ENCODE measurements at regions not wholly inside any gene's neighbourhood (a gene's known extent, or its start where the extent isn't known, plus 50 kb on each side); places are given as distances from the start of the nearest gene placed in this dataset.

DNA sequence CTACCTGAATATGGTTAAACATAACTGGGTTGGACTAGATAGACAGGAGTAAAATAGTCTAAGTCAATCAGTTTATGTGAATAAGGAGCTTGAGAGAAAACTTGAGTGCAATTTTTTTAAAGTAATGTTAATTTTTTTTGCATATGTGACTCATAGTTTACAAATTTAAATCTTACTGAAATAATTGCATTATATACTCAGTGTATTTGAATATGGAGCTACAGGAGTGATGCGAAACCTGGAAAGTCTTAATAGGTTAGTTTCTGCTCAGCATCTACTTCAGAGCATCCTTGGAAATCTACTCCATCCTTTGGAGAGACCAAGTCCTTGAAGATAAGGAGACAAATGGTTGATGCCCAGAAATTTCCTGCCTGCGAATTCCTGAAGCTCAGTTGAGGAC is 318.8 kb upstream of the NXPH2 start:
- CTCF ChIA-PET = no interaction called here
- DNase-seq (ENCODE audit: low read depth, low spot score) (no peak), ATAC-seq (no peak)
- TF ChIP-seq TCF7L2 (IDR thresholded peaks at IDR 0.05; ENCODE audit: low read depth, low read length) = no peak
- TF ChIP-seq POLR2AphosphoS5 (IDR thresholded peaks at IDR 0.05; ENCODE audit: low read depth, low read length) = no peak
- no peak for TF ChIP-seq SIN3A (IDR thresholded peaks at IDR 0.05; ENCODE audit: borderline replicate concordance, insufficient read depth, low read depth, low read length)
- no peaks in the 10 kb centered on the region for H3K27me3 ChIP-seq (ENCODE audit: control insufficient read depth, insufficient read depth, low read length)
- H3K4me3 ChIP-seq (ENCODE audit: low read depth in 2 of 2, low read length in 2 of 2) = no peak overlapping the region
- POLR2A ChIA-PET = no interaction called here
- intact Hi-C loops (cut with micrococcal nuclease; ENCODE audit: unreplicated experiment) = no loop called here
- no peaks in the 10 kb centered on the region for H3K36me3 ChIP-seq (ENCODE audit: control insufficient read depth, insufficient read depth, low read length)
- H3K4me1 ChIP-seq (ENCODE audit: control insufficient read depth, insufficient read depth, low read length) = no peaks in the 10 kb centered on the region
- no TSS peak for BruUV-seq (replicated peaks)
- no peaks in the 10 kb centered on the region for H3K9me3 ChIP-seq (ENCODE audit: control insufficient read depth, insufficient read depth, low read depth, low read length)
- in situ Hi-C loops (cut with HindIII; ENCODE audit: low pct_unique_long_range_greater_than_20kb, low sequenced_read_pairs) = no loop called here
- H3K27ac ChIP-seq (ENCODE audit: low read length) = no peak overlapping the region

DNA sequence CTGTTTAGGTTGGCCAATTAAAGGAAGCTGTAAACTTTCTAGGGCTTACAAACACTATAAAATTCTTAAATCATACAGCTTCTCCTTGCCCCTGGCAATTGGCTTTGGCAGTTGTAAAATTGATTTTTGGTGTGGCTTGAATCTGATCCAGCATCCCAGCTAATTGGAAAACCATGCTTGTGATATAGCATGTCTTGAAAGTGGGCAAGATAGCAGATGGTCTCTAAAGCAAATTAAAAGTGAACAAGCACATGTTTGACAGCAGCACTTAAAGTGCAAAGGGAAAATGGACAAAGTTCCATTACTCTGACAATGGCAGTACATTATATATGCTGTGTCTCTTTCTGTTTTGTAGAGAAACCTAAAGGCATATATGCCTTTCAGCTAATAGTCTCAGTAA is 302.9 kb upstream of the NXPH2 start:
- ChIA-PET CTCF (no interaction called here), POLR2A (no interaction called here)
- DNase-seq (ENCODE audit: low read depth, low spot score) = no peak
- in situ Hi-C loops (cut with HindIII; ENCODE audit: low pct_unique_long_range_greater_than_20kb, low sequenced_read_pairs) (no loop called here), intact Hi-C loops (cut with micrococcal nuclease; ENCODE audit: unreplicated experiment) (no loop called here)
- H3K27me3 ChIP-seq (ENCODE audit: control insufficient read depth, insufficient read depth, low read length) = no peaks in the 10 kb centered on the region
- no TSS peak for BruUV-seq (replicated peaks)
- H3K36me3 ChIP-seq (ENCODE audit: control insufficient read depth, insufficient read depth, low read length) = no peaks in the 10 kb centered on the region
- no peak overlapping the region for H3K4me3 ChIP-seq (ENCODE audit: low read depth in 2 of 2, low read length in 2 of 2)
- no peak for ATAC-seq
- no peaks in the 10 kb centered on the region for H3K4me1 ChIP-seq (ENCODE audit: control insufficient read depth, insufficient read depth, low read length)
- H3K9me3 ChIP-seq (ENCODE audit: control insufficient read depth, insufficient read depth, low read depth, low read length) = no peaks in the 10 kb centered on the region
- H3K27ac ChIP-seq (ENCODE audit: low read length) = no peak overlapping the region
- TF ChIP-seq, protein P1, sequence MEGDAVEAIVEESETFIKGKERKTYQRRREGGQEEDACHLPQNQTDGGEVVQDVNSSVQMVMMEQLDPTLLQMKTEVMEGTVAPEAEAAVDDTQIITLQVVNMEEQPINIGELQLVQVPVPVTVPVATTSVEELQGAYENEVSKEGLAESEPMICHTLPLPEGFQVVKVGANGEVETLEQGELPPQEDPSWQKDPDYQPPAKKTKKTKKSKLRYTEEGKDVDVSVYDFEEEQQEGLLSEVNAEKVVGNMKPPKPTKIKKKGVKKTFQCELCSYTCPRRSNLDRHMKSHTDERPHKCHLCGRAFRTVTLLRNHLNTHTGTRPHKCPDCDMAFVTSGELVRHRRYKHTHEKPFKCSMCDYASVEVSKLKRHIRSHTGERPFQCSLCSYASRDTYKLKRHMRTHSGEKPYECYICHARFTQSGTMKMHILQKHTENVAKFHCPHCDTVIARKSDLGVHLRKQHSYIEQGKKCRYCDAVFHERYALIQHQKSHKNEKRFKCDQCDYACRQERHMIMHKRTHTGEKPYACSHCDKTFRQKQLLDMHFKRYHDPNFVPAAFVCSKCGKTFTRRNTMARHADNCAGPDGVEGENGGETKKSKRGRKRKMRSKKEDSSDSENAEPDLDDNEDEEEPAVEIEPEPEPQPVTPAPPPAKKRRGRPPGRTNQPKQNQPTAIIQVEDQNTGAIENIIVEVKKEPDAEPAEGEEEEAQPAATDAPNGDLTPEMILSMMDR (IDR thresholded peaks at IDR 0.05) = no peak
- TF ChIP-seq SIN3A (IDR thresholded peaks at IDR 0.05; ENCODE audit: borderline replicate concordance, insufficient read depth, low read depth, low read length) (no peak), TCF7L2 (IDR thresholded peaks at IDR 0.05; ENCODE audit: low read depth, low read length) (no peak)
- TF ChIP-seq, protein P2, sequence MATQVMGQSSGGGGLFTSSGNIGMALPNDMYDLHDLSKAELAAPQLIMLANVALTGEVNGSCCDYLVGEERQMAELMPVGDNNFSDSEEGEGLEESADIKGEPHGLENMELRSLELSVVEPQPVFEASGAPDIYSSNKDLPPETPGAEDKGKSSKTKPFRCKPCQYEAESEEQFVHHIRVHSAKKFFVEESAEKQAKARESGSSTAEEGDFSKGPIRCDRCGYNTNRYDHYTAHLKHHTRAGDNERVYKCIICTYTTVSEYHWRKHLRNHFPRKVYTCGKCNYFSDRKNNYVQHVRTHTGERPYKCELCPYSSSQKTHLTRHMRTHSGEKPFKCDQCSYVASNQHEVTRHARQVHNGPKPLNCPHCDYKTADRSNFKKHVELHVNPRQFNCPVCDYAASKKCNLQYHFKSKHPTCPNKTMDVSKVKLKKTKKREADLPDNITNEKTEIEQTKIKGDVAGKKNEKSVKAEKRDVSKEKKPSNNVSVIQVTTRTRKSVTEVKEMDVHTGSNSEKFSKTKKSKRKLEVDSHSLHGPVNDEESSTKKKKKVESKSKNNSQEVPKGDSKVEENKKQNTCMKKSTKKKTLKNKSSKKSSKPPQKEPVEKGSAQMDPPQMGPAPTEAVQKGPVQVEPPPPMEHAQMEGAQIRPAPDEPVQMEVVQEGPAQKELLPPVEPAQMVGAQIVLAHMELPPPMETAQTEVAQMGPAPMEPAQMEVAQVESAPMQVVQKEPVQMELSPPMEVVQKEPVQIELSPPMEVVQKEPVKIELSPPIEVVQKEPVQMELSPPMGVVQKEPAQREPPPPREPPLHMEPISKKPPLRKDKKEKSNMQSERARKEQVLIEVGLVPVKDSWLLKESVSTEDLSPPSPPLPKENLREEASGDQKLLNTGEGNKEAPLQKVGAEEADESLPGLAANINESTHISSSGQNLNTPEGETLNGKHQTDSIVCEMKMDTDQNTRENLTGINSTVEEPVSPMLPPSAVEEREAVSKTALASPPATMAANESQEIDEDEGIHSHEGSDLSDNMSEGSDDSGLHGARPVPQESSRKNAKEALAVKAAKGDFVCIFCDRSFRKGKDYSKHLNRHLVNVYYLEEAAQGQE (IDR thresholded peaks at IDR 0.05; ENCODE audit: insufficient read depth in 1 of 2, low read depth in 2 of 2, low read length in 1 of 2) = no peak

DNA sequence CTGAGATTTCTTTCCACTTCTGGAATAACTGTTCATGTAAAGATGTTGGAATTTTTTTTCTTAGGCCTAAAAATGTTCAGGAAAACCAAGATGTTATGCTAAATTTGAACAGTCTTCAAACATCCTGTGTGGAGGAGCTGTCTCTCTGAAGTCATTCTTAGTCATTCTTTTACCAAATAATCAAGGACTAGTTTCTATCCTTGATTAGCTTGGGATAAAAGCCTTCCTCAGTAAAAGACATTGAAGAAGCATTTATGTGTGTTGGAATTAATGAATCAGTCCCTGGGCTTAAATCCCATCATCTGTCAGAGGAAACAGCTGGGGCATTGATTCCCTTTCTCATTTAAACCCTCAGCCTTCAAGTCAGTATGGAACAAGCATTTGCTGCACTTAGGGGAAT is 300.1 kb upstream of the NXPH2 start:
- ChIA-PET CTCF (no interaction called here), POLR2A (no interaction called here)
- no peak for ATAC-seq
- Histone ChIP-seq H3K4me1 (ENCODE audit: control insufficient read depth, insufficient read depth, low read length) (no peaks in the 10 kb centered on the region), H3K4me3 (ENCODE audit: low read depth in 2 of 2, low read length in 2 of 2) (no peak overlapping the region), H3K36me3 (ENCODE audit: control insufficient read depth, insufficient read depth, low read length) (no peaks in the 10 kb centered on the region), H3K27me3 (ENCODE audit: control insufficient read depth, insufficient read depth, low read length) (no peaks in the 10 kb centered on the region), H3K9me3 (ENCODE audit: control insufficient read depth, insufficient read depth, low read depth, low read length) (no peaks in the 10 kb centered on the region), H3K27ac (ENCODE audit: low read length) (no peak overlapping the region)
- intact Hi-C loops (cut with micrococcal nuclease; ENCODE audit: unreplicated experiment) = no loop called here
- DNase-seq (ENCODE audit: low read depth, low spot score) = no peak
- in situ Hi-C loops (cut with HindIII; ENCODE audit: low pct_unique_long_range_greater_than_20kb, low sequenced_read_pairs) = no loop called here
- TF ChIP-seq, protein P2 (IDR thresholded peaks at IDR 0.05; ENCODE audit: insufficient read depth in 1 of 2, low read depth in 2 of 2, low read length in 1 of 2) = no peak
- TF ChIP-seq, protein P1 (IDR thresholded peaks at IDR 0.05) = no peak
- TF ChIP-seq POLR2AphosphoS5 (IDR thresholded peaks at IDR 0.05; ENCODE audit: low read depth, low read length) = no peak
- TF ChIP-seq SIN3A (IDR thresholded peaks at IDR 0.05; ENCODE audit: borderline replicate concordance, insufficient read depth, low read depth, low read length) = no peak
- TF ChIP-seq TCF7L2 (IDR thresholded peaks at IDR 0.05; ENCODE audit: low read depth, low read length) = no peak
- BruUV-seq (replicated peaks) = no TSS peak
